ENCODE measurements at regions not wholly inside any gene's neighbourhood (a gene's known extent, or its start where the extent isn't known, plus 50 kb on each side); places are given as distances from the start of the nearest gene placed in this dataset.
"Not testable (repeated sequence)": the region's sequence is repeated elsewhere in the genome, so short reads cannot be mapped to it uniquely, and the experiment has no call there.

GRCh38 chr6:73983367-73983766, 287.4 kb downstream of the CD109 start:
- Histone ChIP-seq H3K4me2 (ENCODE audit: low read length) (no peak overlapping the region), H3K27me3 (ENCODE audit: insufficient read depth, low read length, poor library complexity) (no peaks in the 10 kb centered on the region), H3K79me1 (ENCODE audit: low read length) (no peaks in the 10 kb centered on the region), H3K27ac (ENCODE audit: low read depth, low read length) (no peak overlapping the region), H3K9ac (ENCODE audit: low read length) (no peak overlapping the region), H2BK15ac (replicated peaks; ENCODE audit: low read depth) (no peak overlapping the region), H2BK5ac (ENCODE audit: low read length) (no peak overlapping the region), H3K79me2 (ENCODE audit: control insufficient read depth, insufficient read depth, low read length) (no peaks in the 10 kb centered on the region), H3K4me3 (ENCODE audit: low read length) (no peak overlapping the region), H4K5ac (ENCODE audit: low read length) (no peak overlapping the region), H3K56ac (ENCODE audit: low read length) (no peak overlapping the region), H2BK120ac (ENCODE audit: low read depth, low read length) (no peak overlapping the region), H4K8ac (ENCODE audit: low read depth, low read length) (no peak overlapping the region), H3K4me1 (ENCODE audit: control insufficient read depth, low read depth, low read length) (no peaks in the 10 kb centered on the region), H3K23ac (ENCODE audit: low read length) (no peak overlapping the region), H3K36me3 (ENCODE audit: control insufficient read depth, insufficient read depth, low read length) (no peaks in the 10 kb centered on the region), H2AK5ac (ENCODE audit: low read length) (no peak overlapping the region), H3K4ac (ENCODE audit: low read depth, low read length) (no peak overlapping the region), H3K18ac (ENCODE audit: low read length) (no peak overlapping the region)
- DNase-seq, result no peak
- no CpG with 5 or more reads among the region's 2 CpGs for WGBS (ENCODE audit: extremely low coverage, insufficient coverage, low lambda C conversion rate)

- H3K4me3 ChIP-seq (ENCODE audit: low read length), result no peak overlapping the region
- H3K9ac ChIP-seq (ENCODE audit: low read length), result no peak overlapping the region
- no peak overlapping the region for H2BK5ac ChIP-seq (ENCODE audit: low read length)
- H4K5ac ChIP-seq (ENCODE audit: low read length), result no peak overlapping the region
- H2AK5ac ChIP-seq (ENCODE audit: low read length), result no peak overlapping the region
- H3K79me1 ChIP-seq (ENCODE audit: low read length), result no peaks in the 10 kb centered on the region
- H3K4ac ChIP-seq (ENCODE audit: low read depth, low read length), result no peak overlapping the region
- no peaks in the 10 kb centered on the region for H3K27me3 ChIP-seq (ENCODE audit: insufficient read depth, low read length, poor library complexity)
- no peaks in the 10 kb centered on the region for H3K79me2 ChIP-seq (ENCODE audit: control insufficient read depth, insufficient read depth, low read length)
- no peak overlapping the region for H2BK15ac ChIP-seq (replicated peaks; ENCODE audit: low read depth)
- H3K36me3 ChIP-seq (ENCODE audit: control insufficient read depth, insufficient read depth, low read length), result no peaks in the 10 kb centered on the region
- no peak overlapping the region for H3K56ac ChIP-seq (ENCODE audit: low read length)
- no peak overlapping the region for H2BK120ac ChIP-seq (ENCODE audit: low read depth, low read length)
- H3K4me1 ChIP-seq (ENCODE audit: control insufficient read depth, low read depth, low read length), result no peaks in the 10 kb centered on the region
- no peak overlapping the region for H4K8ac ChIP-seq (ENCODE audit: low read depth, low read length)
- DNase-seq, result no peak
- H3K23ac ChIP-seq (ENCODE audit: low read length), result no peak overlapping the region
- no peak overlapping the region for H3K18ac ChIP-seq (ENCODE audit: low read length)
- H3K4me2 ChIP-seq (ENCODE audit: low read length), result no peak overlapping the region
- H3K27ac ChIP-seq (ENCODE audit: low read depth, low read length), result no peak overlapping the region
Measured at GRCh38 chr6:73980096-73980495, 284.1 kb downstream of the CD109 start.

GRCh38 chr6:73978330-73978729, 282.3 kb downstream of the CD109 start:
- no peak overlapping the region for H3K4me2 ChIP-seq (ENCODE audit: low read length)
- H3K56ac ChIP-seq (ENCODE audit: low read length), result no peak overlapping the region
- no peak overlapping the region for H3K9ac ChIP-seq (ENCODE audit: low read length)
- no peak overlapping the region for H3K4me3 ChIP-seq (ENCODE audit: low read length)
- H3K4me1 ChIP-seq (ENCODE audit: control insufficient read depth, low read depth, low read length), result no peaks in the 10 kb centered on the region
- H3K4ac ChIP-seq (ENCODE audit: low read depth, low read length), result no peak overlapping the region
- no peak overlapping the region for H3K18ac ChIP-seq (ENCODE audit: low read length)
- whole genome bisulfite sequencing (ENCODE audit: extremely low coverage, insufficient coverage, low lambda C conversion rate), result no CpG with 5 or more reads among the region's 2 CpGs
- no peak overlapping the region for H4K8ac ChIP-seq (ENCODE audit: low read depth, low read length)
- H4K5ac ChIP-seq (ENCODE audit: low read length), result no peak overlapping the region
- DNase-seq, result no peak
- H3K36me3 ChIP-seq (ENCODE audit: control insufficient read depth, insufficient read depth, low read length), result no peaks in the 10 kb centered on the region
- no peak overlapping the region for H2BK120ac ChIP-seq (ENCODE audit: low read depth, low read length)
- H2AK5ac ChIP-seq (ENCODE audit: low read length), result no peak overlapping the region
- no peaks in the 10 kb centered on the region for H3K27me3 ChIP-seq (ENCODE audit: insufficient read depth, low read length, poor library complexity)
- no peak overlapping the region for H2BK15ac ChIP-seq (replicated peaks; ENCODE audit: low read depth)
- H3K79me1 ChIP-seq (ENCODE audit: low read length), result no peaks in the 10 kb centered on the region
- H3K79me2 ChIP-seq (ENCODE audit: control insufficient read depth, insufficient read depth, low read length), result no peaks in the 10 kb centered on the region
- no peak overlapping the region for H2BK5ac ChIP-seq (ENCODE audit: low read length)
- no peak overlapping the region for H3K27ac ChIP-seq (ENCODE audit: low read depth, low read length)
- H3K23ac ChIP-seq (ENCODE audit: low read length), result no peak overlapping the region

- H3K4me2 ChIP-seq (ENCODE audit: low read length); H2AK5ac ChIP-seq (ENCODE audit: low read length); H3K27ac ChIP-seq (ENCODE audit: low read depth, low read length); H3K9ac ChIP-seq (ENCODE audit: low read length); H3K18ac ChIP-seq (ENCODE audit: low read length); H4K5ac ChIP-seq (ENCODE audit: low read length); H3K4ac ChIP-seq (ENCODE audit: low read depth, low read length); H3K36me3 ChIP-seq (ENCODE audit: control insufficient read depth, insufficient read depth, low read length); H3K4me3 ChIP-seq (ENCODE audit: low read length); H2BK120ac ChIP-seq (ENCODE audit: low read depth, low read length); H2BK5ac ChIP-seq (ENCODE audit: low read length); H3K79me1 ChIP-seq (ENCODE audit: low read length); H3K79me2 ChIP-seq (ENCODE audit: control insufficient read depth, insufficient read depth, low read length); H3K23ac ChIP-seq (ENCODE audit: low read length); H3K4me1 ChIP-seq (ENCODE audit: control insufficient read depth, low read depth, low read length); DNase-seq; H4K8ac ChIP-seq (ENCODE audit: low read depth, low read length); H3K56ac ChIP-seq (ENCODE audit: low read length); H2BK15ac ChIP-seq (replicated peaks; ENCODE audit: low read depth); H3K27me3 ChIP-seq (ENCODE audit: insufficient read depth, low read length, poor library complexity): not testable (repeated sequence)
- WGBS (ENCODE audit: extremely low coverage, insufficient coverage, low lambda C conversion rate), result no CpG with 5 or more reads among the region's 7 CpGs
Measured at GRCh38 chr6:73972518-73972917, 276.5 kb downstream of the CD109 start.

- Histone ChIP-seq H3K4me1 (ENCODE audit: control insufficient read depth, low read depth, low read length) (no peaks in the 10 kb centered on the region), H3K56ac (ENCODE audit: low read length) (no peak overlapping the region), H2BK15ac (replicated peaks; ENCODE audit: low read depth) (no peak overlapping the region), H2BK120ac (ENCODE audit: low read depth, low read length) (no peak overlapping the region), H3K4me2 (ENCODE audit: low read length) (no peak overlapping the region), H4K8ac (ENCODE audit: low read depth, low read length) (no peak overlapping the region), H3K18ac (ENCODE audit: low read length) (no peak overlapping the region), H3K23ac (ENCODE audit: low read length) (no peak overlapping the region), H3K9ac (ENCODE audit: low read length) (no peak overlapping the region), H3K4ac (ENCODE audit: low read depth, low read length) (no peak overlapping the region), H3K27ac (ENCODE audit: low read depth, low read length) (no peak overlapping the region), H3K4me3 (ENCODE audit: low read length) (no peak overlapping the region), H3K79me1 (ENCODE audit: low read length) (no peaks in the 10 kb centered on the region), H2AK5ac (ENCODE audit: low read length) (no peak overlapping the region), H2BK5ac (ENCODE audit: low read length) (no peak overlapping the region), H3K27me3 (ENCODE audit: insufficient read depth, low read length, poor library complexity) (no peaks in the 10 kb centered on the region), H4K5ac (ENCODE audit: low read length) (no peak overlapping the region), H3K79me2 (ENCODE audit: control insufficient read depth, insufficient read depth, low read length) (no peaks in the 10 kb centered on the region), H3K36me3 (ENCODE audit: control insufficient read depth, insufficient read depth, low read length) (no peaks in the 10 kb centered on the region)
- no CpG with 5 or more reads among the region's 7 CpGs for WGBS (ENCODE audit: extremely low coverage, insufficient coverage, low lambda C conversion rate)
- peak; percentile 86 for DNase-seq
Measured at GRCh38 chr6:73969971-73970970, 274.3 kb downstream of the CD109 start.
